SIG-M5 treated with dmso at 0.1 percent for 504 hours (cell line): ENCODE measurements at regions not wholly inside any gene's neighbourhood (a gene's known extent, or its start where the extent isn't known, plus 50 kb on each side); places are given as distances from the start of the nearest gene placed in this dataset.
"Not testable (repeated sequence)": the region's sequence is repeated elsewhere in the genome, so short reads cannot be mapped to it uniquely, and the experiment has no call there.

Source experiments
- DNase-seq: peaks from one replicate; lab custom pipeline; 2025; ENCODE audit not compliant: unreplicated experiment; lab: John Stamatoyannopoulos, UW

DNA sequence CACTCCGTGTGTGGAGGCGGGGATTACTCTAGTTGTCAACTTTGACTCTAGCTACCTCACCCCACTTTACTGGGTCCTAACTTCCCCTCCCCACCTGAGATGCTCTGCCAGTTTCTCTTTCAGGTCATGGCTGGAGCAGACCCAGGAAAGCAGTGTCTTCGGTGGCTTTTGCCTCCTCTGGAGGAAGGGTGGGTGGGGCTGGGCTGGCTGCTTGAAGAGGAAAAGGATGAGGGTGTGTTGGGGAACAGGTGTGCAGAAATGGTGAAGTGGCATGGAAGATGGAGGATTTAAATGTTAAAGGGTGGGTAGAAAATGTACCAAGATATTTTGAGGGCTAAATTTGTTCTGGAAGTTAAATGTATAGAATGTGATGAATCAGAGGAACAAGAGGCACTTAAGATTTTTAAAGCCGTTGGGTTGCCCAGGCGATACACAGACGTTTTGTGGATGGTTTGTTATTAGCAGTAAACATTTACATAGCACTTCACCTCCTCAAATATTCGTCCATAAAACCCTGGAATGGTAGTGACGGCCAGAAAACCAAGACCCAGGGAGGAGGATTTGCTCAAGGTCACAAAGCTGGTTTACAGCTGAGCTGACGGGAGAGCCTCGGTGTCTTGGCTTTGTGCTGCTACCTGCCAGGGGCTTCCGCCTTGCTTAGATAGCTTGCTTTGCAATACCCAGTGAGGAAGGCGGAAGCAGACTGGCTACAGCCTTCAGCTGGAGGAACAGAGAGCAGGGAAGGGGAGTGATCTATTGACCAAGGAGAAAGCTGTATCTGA lies 72.2 kb upstream of the PRMT8 start:
- DNase-seq = no peak

GRCh38 chr12:3419558-3419957 lies 71.4 kb upstream of the PRMT8 start:
- DNase-seq = no peak

DNA sequence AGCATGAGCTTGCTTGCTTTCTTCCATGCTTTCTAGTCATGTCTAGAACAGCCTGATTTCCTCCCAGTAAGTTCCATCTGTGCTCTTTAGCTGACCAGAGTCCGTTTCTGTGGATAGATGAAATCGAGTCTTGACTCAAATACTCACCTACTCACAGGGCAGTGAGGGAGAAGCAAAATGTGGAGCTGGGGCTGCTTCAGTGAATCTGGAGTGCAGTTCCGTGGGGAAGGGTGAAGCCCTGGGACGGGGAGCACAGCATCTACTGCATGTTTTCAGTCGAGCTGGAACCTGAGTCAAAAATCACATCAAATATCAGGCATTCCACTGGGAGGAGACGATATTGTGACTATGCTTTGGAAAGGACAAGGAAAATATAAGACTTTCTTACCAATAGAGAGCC lies 70.3 kb upstream of the PRMT8 start:
- no peak for DNase-seq

DNA sequence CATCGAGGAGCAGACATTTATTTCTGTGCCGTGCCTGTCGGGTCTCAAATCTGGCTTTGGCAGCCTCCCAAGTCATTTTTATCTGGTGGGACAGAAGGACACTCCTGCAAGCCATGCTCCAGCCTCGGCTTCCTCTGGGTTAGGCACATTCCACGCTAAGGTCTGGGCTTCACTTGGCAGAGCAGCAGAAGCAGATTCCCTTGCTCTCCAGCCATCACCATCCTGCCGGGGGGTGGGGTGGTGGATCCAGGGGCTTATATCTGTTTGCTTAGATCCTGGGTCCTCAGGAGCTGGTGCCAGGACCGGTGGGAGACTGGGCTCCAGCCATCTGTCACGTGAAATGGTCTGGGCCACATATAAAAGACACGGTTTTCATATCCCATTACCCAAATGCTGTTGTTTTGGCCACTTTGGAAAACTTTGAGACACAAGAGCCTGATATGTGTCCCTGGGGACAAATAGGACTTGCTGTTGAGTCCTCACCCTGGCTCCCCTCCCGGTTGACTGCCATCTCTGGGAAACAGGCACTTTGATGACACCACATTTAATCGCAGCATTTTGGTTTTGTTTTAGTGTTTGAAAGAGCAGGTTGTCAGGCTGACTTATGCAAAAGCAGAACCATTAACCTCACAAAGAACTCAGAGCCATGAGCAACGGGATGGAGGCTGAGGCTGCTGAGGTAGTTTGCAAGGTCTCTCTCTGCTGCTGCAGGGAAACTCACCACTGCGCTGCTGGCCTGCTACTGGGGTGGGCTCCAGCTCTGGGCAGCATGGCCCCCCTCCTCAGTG lies 69.6 kb upstream of the PRMT8 start:
- no peak for DNase-seq

DNA sequence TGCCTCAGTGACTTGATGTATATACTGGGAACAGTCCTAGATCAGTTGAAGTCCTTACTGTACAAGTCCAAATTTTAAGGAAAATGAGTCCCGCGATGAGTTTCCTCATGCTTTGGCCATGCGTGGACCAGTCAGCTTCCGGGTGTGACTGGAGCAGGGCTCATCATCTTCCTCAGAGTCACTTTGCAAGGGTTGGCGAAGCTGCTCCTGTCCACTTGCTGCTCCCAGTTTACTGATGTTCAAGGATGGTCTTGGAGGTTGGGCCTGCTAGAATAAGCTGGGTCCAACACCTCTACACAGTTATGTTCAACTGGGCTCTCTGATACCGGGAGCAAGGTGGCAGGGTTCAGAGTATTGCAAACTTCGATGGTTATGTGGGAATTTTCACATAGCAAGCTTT lies 66.2 kb upstream of the PRMT8 start:
- not testable (repeated sequence) for DNase-seq

DNA sequence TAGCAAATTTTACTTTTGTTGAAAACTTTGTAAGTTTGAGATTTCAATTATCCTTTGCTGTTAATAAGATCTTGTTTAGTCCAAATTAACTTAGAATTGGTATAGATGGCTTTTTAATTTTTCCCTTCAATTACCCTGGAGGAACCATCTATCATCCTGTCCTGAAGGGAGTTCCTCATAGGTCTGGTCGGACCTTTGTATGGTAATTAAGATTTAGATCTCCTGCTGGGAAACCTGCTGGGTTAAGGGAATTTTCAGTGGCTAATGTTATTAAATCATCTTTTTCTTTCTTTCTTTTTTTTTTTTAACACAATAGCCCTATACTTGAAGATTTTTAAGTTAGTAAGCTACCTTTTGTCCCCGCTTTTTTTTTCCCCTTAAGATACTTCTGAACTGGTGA lies 63.0 kb upstream of the PRMT8 start:
- no peak for DNase-seq

DNA sequence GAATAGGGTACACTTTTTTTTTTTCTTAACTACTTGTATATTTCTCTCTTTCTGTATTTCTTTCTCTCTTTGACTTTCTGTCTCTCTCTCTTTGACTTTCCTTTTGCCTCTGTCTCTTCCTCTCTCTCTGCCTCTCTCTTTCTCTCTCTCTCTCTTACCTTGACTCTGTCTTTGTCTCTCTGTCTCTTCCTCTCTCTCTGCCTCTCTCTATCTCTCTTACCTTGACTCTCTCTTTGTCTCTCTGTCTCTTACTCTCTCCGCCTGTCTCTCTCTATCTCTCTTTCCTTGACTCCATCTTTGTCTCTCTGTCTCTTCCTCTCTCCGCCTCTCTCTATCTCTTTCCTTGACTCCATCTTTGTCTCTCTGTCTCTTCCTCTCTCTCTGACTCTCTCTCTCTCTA lies 62.4 kb upstream of the PRMT8 start:
- DNase-seq = no peak

DNA sequence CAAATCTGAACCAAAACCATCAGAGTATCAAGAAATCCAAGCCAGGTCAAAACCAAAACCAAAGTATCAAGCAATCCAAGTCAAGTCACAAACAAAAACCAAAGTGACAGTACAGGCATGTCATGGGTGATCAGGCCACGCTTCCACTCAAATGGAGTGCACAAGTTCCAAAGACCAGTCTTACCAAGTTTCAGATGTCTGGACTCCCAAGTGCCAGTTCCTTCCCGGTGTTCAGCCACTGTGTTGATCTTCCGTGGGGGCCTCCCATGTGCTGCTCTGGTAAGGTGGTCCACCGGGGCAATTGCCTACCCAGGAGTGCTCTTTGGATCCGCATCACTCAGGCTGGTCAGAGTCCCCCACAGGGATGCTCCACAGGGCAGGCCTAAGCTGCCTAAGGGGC lies 61.5 kb upstream of the PRMT8 start:
- not testable (repeated sequence) for DNase-seq

GRCh38 chr12:3431686-3432085 lies 59.3 kb upstream of the PRMT8 start:
- no peak for DNase-seq

- no peak for DNase-seq
Measured at GRCh38 chr12:3432176-3432742, 58.7 kb upstream of the PRMT8 start.

GRCh38 chr12:3432868-3433267 lies 58.1 kb upstream of the PRMT8 start:
- no peak for DNase-seq

DNA sequence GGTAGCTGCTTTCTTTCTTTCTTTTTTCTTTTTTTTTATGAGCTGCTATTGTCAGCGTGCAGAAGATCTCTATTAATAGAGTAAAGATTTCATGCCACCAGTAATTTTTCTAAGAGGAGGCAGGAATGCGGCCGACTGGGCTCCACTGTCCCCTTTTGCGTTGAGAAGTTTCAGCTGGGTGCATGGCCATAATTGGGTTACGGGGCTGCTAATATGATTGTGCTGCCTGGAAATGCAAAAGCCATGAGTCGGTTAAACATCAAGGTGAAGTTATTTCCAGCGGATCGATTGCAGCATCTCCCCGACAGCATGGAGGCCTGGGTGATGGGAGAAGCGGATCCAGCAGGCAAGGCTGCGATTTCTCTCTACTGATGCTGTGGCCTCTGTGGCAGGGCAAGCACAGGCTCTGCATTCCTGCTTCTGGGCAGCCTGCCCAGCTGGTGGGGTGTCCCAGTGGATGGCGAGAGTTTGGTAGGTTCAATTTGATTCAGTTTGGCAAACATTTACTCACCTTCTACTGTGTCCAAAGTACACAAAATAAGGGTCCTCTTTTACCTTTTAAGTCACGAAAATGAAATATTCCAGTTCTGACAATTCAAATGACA lies 54.4 kb upstream of the PRMT8 start:
- no peak for DNase-seq

GRCh38 chr12:3437986-3438385 lies 53.0 kb upstream of the PRMT8 start:
- DNase-seq = no peak

GRCh38 chr12:3438401-3438800 lies 52.6 kb upstream of the PRMT8 start:
- no peak for DNase-seq
